GM18868 (cell line): ENCODE measurements at regions not wholly inside any gene's neighbourhood (a gene's known extent, or its start where the extent isn't known, plus 50 kb on each side); places are given as distances from the start of the nearest gene placed in this dataset.

Source experiments
- ATAC-seq: cut with Tn5 transposase; IDR thresholded peaks from one replicate; pipeline ENCODE4 v1.9.1; 2021; ENCODE audit warnings: mild to moderate bottlenecking, moderate library complexity; ENCODE audit not compliant: unreplicated experiment

- no peak for ATAC-seq
Measured at GRCh38 chr5:82855893-82856550, 221.2 kb downstream of the TMEM167A start.

GRCh38 chr5:82854956-82855355 is 222.2 kb downstream of the TMEM167A start:
- no peak for ATAC-seq

GRCh38 chr5:82851471-82851870 is 225.7 kb downstream of the TMEM167A start:
- no peak for ATAC-seq

- no peak for ATAC-seq
Measured at GRCh38 chr5:82850393-82850792, 226.8 kb downstream of the TMEM167A start.

- no peak for ATAC-seq
Measured at GRCh38 chr5:82849885-82850284, 227.3 kb downstream of the TMEM167A start.

GRCh38 chr5:82847562-82847961 is 229.6 kb downstream of the TMEM167A start:
- no peak for ATAC-seq

- ATAC-seq, result no peak
Measured at GRCh38 chr5:82839881-82840280, 237.3 kb downstream of the TMEM167A start.

GRCh38 chr5:82835488-82835887 is 241.7 kb downstream of the TMEM167A start:
- no peak for ATAC-seq

GRCh38 chr5:82834151-82834550 is 243.0 kb downstream of the TMEM167A start:
- ATAC-seq, result no peak

GRCh38 chr5:82833277-82833676 is 243.9 kb downstream of the TMEM167A start:
- ATAC-seq, result no peak

- no peak for ATAC-seq
Measured at GRCh38 chr5:82832445-82832844, 244.7 kb downstream of the TMEM167A start.

- no peak for ATAC-seq
Measured at GRCh38 chr5:82828211-82828610, 249.0 kb downstream of the TMEM167A start.

GRCh38 chr5:82827651-82828050 is 249.5 kb downstream of the TMEM167A start:
- ATAC-seq, result no peak

GRCh38 chr5:82822634-82822927 is 254.6 kb downstream of the TMEM167A start:
- ATAC-seq, result no peak

- no peak for ATAC-seq
Measured at GRCh38 chr5:82821846-82822633, 255.2 kb downstream of the TMEM167A start.

GRCh38 chr5:82820961-82821845 is 256.0 kb downstream of the TMEM167A start:
- ATAC-seq, result peak; percentile 54

GRCh38 chr5:82820188-82820587 is 257.0 kb downstream of the TMEM167A start:
- ATAC-seq, result no peak

- ATAC-seq, result peak; percentile 34
Measured at GRCh38 chr5:82817897-82818676, 259.1 kb downstream of the TMEM167A start.

- ATAC-seq, result no peak
Measured at GRCh38 chr5:82816926-82817325, 260.3 kb downstream of the TMEM167A start.

- ATAC-seq, result no peak
Measured at GRCh38 chr5:82815871-82816270, 261.3 kb downstream of the TMEM167A start.

GRCh38 chr5:82813861-82814260 is 263.3 kb downstream of the TMEM167A start:
- no peak for ATAC-seq
